GM21723 (cell line): ENCODE measurements at regions not wholly inside any gene's neighbourhood (a gene's known extent, or its start where the extent isn't known, plus 50 kb on each side); places are given as distances from the start of the nearest gene placed in this dataset.
"Not testable (repeated sequence)": the region's sequence is repeated elsewhere in the genome, so short reads cannot be mapped to it uniquely, and the experiment has no call there.

Experiments used
- ATAC-seq: cut with Tn5 transposase; IDR thresholded peaks from one replicate; pipeline ENCODE4 v1.9.1; 2021; ENCODE audit warnings: mild to moderate bottlenecking, moderate library complexity; ENCODE audit not compliant: unreplicated experiment

DNA sequence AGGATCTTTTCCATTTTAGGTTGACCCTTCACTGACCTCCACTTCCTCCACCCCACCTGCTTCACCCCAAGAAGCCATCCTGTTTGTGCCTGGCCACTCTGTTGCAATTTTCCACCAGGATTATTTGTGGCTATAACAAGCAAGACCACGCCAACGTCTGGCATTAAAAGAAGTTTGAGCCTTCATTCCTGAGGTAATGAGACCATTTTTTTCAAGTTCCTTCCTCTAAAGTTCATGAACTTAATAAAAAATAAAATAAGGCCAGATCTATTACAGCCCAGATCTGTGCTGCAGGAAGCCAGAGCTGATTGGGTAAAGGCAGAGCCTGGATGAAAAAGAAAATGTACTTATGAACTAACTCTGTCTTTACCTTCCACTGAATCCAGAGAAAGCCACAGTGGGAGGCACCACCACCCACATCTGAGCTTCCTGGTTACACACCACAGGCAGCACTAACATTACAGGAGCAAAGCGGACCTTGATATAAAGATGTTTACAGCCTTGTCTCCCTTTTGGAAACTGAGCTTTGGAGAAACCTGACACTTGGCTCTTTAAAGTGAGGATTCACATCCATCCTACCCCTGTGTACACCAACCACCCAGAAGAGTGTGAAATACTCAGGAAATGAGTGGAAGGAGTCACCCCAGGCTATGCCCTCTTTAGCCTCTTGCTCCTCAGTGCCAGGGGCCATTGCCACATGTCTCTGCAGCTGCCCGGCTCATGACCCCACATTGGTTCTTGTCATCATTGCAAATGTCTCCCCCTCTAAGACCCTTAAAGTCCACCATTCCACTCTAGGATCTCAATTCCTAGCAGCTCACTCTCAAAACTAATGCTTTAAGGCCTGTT lies 293.6 kb downstream of the PLPP3 start:
- ATAC-seq: no peak

DNA sequence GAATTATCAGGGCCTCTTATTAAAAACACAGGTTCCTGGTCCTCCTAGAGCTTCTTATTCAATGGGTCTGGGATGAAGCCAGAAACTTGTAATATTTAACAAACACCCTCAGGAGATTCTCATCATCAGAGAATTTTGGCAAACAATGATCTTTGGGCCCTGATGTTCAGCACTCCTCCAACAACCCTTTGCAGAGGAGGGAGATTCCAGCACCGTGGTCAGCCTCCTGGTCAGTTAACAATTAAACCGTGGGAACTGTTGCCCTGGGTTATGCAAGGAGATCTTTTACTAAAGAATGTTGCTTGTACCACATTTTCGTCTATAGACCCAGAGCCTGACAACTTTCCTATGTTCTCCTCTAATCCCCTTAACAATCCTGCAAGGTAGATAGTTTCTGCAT lies 294.4 kb downstream of the PLPP3 start:
- no peak for ATAC-seq

DNA sequence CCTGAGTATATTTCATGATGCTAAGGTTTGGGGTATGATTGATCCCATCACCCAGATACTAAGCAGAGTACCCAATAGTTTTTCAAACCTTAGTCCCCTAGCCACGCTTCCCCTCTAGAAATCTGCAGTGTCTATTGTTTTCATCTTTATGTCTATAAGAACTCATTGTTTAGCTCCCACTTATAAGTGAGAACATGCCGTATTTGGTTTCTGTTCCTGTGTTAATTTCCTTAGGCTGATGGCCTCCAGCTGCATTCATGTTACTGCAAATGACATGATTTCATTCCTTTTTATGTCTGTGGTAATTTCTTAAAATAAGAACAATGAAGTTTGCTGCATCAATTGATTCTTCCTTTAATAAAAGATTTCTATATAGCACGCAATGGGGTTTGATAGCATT lies 301.3 kb downstream of the PLPP3 start:
- ATAC-seq: no peak

DNA sequence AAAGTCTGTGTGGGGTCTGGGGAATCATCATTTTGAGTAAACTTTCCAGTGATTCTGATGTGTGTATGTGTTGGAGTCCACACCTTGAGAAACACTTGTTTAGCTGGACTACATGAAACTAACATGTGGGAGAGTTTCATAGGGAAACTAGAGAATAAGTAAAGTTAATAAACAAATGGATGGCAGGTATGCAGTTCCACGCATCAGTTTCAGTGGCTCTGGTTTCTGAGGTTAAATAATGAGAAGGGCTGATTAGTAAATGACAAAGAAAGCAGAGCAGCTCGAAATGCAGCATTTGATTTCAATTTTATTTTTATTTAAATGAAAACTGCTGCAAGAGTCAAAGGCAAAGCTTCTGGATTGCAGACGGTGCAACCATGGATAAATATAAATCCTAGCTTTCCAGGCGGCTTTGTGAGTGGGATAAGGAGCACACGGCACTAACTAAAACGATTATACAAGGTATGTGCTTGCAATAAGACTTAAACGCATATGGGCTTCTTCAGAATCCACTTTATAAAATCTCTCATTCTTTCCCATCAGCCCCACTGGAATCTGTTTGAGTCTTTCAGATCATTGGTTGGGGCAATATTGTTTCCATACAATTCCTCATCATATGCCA lies 310.7 kb downstream of the PLPP3 start:
- ATAC-seq: no peak

DNA sequence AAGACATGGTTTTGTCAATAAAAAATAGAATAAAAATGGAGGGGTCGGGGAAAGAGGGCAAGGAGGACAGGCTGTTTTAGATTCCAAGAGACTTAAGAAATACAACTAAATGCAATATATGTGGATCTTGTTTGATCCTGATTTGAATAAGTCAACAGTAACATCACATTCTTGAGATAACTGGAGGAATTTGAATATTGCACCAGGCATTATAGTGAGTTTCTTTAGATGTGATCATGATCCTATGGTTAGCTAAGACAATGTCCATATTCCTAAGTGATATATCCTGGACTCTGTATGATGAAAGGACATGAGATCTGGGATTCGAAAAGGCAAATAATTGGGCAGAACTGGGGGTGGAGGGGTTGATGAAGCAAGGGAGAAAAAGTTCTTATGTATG lies 311.8 kb downstream of the PLPP3 start:
- ATAC-seq: no peak

DNA sequence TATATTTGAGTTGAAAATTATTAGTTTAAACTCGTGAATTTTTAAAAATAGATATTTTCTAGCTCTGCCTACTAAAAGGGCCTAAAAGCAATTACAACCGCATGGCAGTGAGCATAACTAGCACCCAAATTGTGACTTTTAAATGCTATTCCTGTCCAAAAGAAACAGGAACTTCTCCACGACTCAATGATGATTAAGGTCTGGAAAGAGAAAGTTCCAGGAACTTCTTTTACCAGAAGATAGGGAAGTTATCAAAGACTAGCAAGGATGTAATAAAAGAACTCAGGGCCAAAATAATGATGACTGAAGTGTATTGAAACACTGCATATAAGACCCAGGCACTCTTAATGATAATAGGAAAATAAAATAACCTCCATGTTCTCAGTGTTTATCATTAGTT lies 313.0 kb downstream of the PLPP3 start:
- no peak for ATAC-seq

DNA sequence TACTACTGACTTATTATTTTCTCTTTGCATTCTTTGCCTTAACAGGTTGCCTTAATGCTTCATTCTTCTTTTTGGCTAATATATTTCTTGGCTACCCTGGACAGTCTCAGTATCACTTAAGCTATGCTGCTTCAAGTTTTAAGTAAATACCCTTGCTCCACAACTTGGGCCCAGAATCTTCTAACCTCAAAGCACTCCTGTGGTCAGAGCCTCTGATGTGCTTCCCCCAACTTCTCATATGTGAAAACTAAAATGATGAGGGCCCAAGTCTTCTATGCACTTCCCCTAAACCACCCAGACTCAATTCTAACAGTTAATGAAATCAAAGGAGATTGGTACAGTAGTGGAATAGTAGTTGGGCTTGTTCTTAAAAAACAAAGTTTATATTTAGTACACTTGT lies 314.1 kb downstream of the PLPP3 start:
- no peak for ATAC-seq

DNA sequence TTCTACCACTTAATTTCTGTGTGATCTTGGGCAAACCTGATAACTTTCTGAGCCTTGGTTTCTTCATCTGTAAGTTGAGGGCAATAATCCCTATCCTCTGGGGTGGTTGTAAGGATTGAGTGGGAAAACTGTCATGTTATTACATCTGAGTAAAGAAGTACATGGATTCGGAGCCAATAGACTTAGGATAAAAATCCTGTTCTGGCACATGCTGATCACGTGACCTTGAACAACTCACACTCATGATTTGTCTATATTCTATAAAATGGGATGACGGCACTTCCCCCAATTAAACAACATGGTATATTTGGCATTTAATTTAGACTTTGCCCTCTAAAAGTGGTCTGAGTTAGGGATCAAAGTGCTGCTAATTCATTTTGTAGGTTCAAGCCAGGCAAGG lies 315.5 kb downstream of the PLPP3 start:
- ATAC-seq: no peak

DNA sequence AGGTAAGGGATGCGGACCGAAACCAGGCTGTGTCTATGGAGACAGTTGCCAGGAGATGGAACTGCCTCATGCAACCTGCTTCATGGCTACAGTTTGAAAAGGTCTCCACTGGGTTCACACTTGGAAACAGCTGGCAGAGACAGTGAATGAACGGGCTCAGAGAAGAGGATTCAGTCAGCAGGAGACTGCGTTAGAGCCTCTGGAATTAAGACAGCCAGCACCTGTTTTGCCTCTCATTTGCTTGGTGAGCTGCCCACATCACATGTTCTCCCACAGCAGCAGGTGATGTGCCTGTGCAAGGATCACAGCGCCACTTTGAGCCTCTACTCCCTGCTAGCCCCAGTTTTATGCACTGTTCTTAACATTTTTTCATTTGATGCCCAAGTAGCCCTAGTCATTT lies 321.0 kb downstream of the PLPP3 start:
- ATAC-seq: no peak

DNA sequence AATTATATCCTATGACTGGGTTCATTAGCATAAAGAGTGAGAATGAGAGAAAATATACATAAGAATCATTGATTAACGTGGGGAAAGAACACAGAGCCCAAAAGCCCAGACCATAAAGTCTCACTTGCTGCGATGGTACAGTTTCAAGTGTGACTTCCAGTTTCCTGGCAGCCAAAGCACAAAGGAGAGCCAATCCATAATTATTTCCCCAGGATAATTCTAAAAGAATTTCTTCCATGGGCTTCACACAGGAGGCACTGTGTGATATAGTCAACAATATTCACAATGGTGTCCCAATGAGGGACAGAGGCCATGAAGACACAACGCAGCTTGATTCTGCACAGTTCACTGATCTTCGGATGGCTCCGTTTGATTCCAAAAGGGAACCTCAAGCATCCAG lies 321.6 kb downstream of the PLPP3 start:
- ATAC-seq: no peak

DNA sequence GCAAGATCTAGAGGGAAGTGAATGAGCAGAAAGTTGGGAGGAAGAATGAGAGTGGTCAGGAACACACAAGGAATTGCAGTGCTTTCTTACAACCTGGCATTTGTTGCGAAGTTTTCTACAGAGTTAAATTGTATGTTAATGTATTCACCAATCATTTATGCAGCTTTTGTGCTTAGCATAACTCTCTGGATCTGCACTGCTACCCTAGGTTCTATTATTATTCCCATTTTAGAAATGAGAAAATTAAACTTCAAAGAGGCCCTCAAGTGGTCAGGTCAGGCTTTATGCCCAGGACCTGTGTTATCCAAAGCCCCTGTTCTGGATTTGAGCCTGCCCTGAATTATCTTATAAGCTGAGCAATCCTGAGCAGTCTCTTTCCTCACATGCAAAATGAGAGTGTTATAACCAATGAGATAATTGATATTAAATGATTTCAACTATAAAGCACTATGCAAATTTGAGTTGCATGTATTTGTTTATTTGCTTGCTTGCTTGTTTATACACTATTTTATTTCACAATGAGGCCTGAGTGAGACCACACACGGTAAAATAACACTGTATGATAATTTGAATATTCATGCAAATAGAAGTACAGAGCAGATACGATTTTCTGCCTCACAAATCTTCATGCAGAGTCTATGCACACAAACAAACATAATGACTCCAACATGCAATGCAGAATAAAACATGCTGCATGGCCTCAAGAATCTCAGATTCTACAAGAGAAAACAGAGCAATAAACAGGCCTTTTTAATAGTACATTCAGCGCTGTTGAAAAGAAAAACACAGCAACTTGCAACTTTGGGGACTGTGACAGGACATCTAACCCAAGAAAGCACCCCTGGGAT lies 323.0 kb downstream of the PLPP3 start:
- no peak for ATAC-seq

DNA sequence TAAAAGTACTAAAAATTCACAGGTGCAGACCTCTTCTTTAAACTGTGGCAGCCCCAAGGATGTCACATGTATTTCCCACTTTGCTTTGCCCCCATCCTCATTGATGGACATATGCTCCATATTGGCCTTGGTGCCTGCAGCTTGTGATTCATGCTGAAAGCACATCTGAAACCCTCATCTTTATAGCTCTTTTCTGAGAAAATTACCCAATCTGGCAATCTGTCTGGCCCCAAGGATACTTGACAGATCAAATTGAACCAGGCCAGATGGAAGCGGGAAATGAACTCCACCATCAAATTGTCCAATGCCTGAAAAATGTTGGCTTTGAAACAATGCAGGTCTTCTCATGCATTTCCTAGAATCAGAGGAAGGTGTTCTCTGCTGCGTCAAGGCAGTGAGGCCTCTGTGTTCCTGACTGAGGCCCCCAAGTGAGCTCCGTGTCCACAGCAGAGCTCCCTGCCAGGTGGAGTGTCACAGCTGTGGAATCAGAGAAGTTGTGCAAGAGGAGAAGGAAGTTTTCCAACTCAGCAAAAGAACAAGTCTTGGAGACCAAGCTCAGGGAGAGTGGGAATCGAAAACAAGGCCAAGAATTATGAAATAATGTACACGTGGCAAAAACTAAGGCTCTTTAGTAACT lies 323.7 kb downstream of the PLPP3 start:
- ATAC-seq: no peak

DNA sequence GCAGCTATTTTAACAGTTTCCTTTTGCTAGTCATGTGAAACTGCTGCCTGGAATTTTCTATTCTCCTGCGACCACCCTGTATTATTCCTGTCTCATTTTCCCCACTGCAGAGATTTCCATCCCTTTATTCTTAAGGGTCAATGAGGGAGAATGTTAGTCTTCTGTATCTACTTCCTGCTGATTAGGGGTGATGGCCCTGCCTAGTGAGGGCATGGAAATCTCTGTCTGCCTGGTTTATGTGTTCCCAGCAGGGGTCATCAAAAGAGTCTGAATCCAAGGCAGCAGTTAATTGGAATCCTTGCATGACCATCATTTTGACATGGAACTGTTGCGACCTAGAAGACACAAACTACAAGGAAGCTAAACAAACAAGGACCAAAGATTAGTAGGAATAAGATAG lies 325.2 kb downstream of the PLPP3 start:
- no peak for ATAC-seq

DNA sequence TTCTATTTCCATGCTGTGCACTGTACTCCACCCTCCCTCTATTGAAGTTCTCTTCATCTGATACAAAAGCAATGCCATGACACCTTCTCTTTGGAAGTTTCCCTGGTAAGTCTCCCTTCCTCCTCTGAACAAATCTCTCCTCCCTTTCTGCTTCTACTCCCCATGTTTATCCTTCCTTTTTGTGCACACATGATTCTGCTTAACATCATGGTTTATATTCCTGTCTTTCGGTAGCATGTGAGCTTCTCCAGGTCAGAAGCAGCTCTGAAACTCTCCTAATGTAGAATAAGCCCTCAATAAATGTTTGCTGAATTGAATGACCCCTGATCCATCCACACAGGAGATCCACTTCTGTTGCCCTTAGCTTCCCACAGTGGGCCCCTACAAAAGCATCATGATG lies 328.6 kb downstream of the PLPP3 start:
- no peak for ATAC-seq

DNA sequence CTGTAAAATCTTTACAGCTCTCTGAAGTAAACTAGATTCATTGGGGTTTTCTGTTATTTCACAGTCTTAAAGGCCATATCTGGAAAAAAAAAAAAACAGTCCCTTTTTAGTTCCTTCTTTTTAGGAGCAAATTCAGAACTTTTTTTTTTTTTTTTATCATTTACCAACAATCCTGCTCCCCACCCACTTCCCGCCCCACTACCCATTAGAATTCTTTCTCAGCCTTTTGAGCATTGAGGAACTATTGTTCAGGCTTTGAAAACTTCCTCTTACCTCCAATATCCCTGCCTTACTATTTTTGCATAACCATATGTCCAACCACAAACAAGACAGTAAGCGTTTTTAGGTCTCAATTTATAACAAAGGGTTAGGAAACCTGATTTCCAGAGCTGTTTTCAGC lies 330.1 kb downstream of the PLPP3 start:
- no peak for ATAC-seq

DNA sequence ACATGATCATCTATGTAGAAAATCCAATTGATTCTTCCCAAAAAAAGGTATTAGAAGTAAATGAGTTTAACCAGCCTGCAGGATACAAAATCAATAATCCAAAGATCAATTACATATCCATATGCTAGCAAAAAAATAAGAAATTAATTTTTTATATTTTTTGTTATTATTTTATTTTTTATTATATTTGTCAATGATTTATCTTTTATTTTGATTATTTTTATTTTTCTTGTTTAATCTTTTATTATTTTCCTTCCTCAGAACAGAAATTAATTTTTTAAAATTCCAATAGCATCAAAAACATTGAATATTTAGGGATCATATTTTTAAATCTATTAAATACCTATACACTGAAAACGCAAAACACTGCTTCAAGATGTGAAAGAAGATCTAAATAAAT lies 331.2 kb downstream of the PLPP3 start:
- ATAC-seq: no peak

DNA sequence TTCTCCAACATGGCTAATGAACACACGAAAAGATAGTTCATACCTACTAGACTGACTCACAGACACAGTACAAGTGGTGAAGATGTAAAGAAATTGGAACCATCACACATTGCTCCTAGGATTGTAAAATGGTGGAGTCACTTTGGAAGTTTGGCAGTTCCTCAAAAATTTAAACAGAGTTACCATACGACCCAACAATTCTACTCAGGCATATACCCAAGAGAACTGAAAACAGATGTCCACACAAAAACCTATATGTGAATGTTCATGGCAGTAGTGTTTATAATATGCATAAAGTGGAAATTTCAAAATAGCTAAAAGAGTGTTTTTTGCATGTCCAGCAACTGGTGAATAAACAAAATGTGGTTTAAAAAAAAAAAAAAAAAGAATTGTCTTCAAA lies 332.6 kb downstream of the PLPP3 start:
- not testable (repeated sequence) for ATAC-seq

DNA sequence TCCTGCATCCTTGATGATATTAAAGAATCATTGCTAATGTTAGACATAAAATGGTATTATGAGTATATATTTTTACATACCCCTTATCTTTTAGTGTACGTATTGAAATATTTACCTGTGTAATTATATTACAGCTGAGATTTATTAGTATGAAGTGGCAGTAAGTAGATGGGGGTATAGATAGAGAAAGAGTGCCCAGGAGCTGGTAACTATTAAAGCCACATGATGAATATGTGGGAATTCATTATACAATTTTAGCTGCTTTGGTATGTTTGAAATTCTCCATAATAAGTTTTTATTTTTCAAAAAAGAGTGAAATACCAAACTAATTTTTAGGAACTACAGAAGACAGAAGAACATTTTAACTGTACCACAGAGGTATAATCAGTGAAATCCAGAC lies 339.0 kb downstream of the PLPP3 start:
- no peak for ATAC-seq

DNA sequence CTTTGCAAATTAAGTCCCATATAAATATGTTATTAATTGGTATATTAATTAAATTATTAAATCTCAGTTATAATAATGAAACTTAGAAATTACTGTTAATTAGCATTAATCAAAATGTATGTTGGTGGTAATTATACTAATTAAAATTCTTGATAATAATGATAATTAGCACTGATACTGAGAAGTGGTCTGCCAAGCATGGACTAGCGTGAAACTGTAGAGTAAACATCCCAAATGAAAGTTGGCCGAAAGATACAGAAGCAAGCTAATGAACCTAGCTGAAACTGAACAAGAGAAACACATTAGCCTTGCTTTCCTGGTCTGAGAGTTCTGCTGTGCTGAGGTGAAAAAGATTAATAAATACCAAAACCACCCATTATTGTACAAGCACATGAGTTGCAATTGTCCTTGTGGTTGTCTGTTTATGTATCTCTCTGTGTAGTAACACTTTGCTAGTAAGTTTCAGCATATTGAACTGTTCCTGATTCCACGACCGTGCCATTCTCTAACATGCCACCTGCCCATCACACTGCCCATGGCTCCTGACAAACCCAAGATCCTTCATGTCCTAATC lies 341.8 kb downstream of the PLPP3 start:
- ATAC-seq: no peak

DNA sequence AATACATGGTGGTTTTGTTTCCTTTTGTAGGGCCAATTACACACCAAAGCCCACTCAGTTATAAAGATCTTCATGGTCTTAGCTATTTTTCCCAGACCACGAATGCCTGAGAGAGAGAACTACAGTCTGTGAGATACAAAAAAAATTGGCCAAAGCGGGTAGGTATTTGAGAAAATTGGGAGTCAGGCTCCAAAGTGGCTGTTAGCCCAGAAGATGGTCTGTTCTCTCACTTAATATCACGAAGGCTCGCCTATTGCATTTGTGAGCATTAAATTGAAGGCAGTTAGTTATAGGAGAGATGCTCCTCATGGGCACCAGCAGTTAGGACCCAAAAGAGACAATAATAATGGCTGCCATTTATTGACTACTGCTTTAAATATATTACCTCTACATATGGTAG lies 342.7 kb downstream of the PLPP3 start:
- ATAC-seq: no peak

DNA sequence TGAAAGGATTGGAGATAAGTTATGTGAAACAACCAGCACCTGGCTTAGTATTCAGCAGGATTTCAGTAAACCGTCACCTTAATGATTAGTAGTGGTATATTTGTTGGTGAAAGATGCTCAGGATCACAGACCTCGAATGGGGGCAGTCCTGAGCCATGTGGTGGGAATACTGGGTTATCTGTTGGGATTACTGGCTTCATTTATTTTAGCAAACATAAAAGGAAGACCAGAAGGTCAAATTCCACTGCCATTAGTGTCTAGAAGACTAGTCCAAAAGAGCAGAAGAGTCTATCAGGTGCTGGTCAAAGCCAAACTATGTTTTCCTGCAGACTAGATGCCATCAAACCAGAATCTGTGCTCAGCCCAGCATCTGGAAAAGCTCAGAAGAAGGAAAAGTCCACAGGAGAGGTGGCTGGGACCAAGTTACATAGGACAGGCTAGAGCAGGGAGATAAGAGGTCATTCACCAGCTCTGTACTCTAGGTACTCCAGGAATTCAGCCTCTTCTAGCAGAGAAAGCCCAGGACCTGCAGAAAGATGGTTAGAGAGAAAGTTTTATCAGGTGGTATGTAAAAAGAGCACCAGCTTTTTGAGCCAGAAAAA lies 343.4 kb downstream of the PLPP3 start:
- ATAC-seq: no peak
